HG03280 (cell line): ENCODE measurements at regions not wholly inside any gene's neighbourhood (a gene's known extent, or its start where the extent isn't known, plus 50 kb on each side); places are given as distances from the start of the nearest gene placed in this dataset.

Source experiments
- ATAC-seq: cut with Tn5 transposase; IDR thresholded peaks from one replicate; pipeline ENCODE4 v1.9.1; 2021; ENCODE audit warnings: mild to moderate bottlenecking, moderate library complexity; ENCODE audit not compliant: unreplicated experiment

DNA sequence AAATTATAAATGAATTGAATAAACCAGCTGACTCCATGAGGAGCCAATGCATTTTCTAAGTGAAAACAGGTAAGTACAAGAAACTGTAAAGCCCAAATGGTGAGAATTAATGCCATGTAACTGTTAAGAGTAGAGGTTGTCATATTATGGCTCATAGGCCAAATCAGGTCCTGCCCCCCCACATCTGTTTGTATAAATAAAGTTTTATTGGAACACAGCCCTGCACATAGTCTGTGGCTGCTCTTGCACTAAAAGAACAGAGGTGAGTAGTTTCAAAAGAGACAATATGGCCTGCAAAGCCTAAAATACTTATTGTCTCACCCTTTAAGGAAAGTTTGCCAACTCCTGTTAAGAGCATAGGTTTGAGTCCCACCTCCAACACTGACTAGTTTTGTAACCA is 140.5 kb upstream of the SRRM4 start:
- ATAC-seq, result no peak

DNA sequence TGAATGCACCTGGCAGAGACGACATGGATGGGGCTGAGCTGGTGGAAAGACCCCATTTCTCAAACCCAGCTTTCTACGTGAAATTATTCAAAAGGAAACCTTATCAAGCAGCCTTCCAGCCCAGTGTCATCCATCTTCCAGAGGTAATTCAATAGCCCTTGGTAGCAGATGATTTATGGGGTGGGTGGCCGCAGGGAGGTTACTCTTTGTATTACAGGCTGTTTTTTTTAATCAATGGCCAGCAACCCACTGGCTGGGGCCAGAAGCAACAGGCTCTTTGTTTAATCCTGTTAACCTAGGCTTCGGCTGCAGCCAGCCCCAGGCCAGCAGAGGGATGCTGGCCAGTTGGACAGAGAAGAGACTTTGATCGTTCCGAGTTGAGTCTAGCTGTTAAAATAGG is 139.8 kb upstream of the SRRM4 start:
- no peak for ATAC-seq

DNA sequence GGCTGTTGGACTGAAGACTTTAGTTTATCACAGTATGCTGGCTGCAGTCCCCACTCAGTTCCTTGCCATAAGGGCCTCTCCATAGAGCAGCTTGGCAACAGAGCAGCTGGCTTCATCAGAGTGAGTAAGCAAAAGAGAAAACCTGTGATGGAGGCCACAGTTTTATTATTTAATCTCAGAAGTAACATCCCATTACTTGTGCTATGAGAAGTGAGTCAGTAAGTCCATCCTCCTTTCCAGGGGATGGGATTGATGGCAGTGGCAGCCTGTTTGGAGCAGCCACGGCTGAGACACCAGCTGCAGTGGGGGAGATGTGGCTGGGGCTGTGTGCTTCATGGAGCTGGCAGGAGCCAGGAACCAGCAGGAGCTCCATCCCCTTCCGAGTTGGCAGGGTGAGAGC is 138.5 kb upstream of the SRRM4 start:
- ATAC-seq, result no peak

DNA sequence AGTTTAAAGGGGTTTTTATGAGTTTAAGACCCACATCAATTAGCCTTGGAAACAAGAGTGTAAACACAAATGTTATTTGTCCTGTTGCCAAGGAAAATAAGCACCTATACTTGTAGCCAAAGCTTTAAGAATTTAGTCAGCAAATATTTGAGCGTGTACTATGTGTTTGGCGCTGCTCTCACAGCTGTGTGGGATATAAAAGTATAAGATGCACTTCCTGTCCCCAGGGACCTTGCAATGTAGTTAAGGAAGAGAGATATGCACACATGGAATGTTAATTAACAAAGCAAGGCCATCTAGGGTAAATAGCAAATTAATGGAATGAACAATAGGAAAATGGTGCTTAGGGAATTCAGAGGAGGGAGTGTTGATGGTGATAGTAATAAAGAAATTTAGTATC is 134.9 kb upstream of the SRRM4 start:
- no peak for ATAC-seq

DNA sequence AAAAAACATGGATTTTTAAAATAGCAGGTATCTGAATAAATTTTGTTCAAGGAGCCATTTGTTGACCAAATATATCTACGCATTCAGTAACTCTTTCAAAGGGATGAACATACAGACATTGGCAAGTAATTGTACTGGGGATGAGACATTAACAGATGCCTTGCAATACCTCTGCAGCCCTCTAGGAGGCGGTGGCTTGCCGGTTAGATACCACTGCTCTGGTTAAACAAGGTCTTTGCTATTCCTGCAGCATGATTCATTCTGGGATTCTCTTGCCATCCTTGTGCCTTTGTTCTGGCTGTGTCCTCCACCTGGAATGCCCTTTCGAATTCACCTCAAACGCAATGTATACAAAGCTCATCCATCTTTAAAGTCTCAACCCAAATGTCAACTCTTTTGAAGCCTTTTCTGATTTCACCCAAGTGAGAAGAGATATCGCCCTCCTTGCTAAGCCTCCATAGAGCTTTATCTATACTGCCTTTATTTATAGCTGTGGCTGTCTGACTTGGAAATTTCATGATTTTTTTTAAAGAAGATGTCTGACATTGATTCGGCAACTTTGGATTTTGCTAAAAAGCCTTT is 131.0 kb upstream of the SRRM4 start:
- ATAC-seq, result no peak

DNA sequence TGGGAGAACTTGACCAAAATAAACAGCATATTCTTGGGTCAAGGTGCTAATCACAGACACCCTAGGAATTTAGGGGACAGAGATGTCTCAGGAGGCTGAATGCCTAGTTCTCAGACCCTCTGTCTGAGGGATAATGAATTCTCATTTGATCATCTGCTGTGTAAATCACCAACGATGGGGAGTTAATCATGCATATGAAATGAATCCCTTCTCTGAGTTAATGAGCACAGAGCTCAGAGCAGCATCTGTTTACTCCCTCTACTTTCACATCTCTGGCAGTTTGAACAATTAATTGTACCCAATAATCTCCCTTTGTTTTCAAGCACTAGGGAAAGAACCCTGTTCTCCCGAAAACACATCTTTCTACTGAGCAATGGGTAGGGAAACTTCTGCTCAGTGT is 129.4 kb upstream of the SRRM4 start:
- ATAC-seq, result no peak

DNA sequence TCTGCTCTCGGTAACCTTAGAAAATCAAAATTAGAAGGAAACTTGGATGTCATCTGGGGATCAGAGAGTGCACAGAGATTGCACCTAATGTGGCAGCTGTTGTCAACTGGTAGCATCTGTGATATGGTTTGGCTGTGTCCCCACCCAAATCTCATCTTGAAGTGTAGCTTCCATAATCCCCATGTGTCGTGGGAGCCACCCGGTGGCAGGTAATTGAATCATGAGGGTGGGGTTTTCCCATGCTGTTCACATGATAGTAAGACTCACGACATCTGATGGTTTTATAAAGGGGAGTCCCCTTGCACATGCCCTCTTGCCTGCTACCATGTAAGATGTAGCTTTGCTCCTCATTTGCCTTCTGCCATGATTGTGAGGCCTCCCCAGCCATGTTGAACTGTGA is 127.7 kb upstream of the SRRM4 start:
- no peak for ATAC-seq

DNA sequence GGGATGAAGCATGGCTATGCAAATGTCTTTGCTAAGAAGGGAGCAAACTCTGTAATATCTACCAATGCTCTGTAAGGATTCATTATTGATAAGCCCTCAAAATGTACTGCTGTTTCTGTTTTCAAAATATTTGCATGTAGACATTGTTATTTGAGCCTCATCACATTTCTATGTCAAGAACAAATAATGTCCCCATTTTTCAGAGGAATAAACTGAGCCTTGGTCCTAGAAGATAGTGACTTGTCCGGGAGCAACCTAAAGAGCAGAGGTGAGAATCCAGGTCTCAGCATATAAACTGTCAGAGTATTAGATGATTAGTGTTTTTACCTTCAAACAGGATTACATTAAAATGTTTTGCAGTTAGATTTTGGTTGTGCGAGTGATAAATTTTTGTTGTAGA is 125.5 kb upstream of the SRRM4 start:
- no peak for ATAC-seq

DNA sequence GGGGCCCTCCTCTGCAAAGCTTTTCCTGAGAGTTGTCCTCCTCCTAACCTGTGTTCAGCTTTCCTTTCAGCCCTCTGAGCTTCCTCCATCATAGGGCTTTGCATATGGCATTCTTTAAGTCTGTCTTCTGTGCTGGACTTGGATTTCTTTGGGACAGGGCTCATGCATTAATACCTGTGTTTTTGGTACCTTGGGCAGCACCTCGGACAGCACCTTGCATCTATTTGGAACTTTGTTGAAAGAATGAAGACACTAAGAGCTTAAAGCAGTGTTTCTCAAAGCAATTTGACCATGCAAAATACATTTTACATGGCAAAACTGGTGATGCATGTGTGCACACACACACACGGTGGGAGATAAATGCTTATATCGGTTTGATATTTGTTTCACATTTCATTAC is 115.0 kb upstream of the SRRM4 start:
- no peak for ATAC-seq

DNA sequence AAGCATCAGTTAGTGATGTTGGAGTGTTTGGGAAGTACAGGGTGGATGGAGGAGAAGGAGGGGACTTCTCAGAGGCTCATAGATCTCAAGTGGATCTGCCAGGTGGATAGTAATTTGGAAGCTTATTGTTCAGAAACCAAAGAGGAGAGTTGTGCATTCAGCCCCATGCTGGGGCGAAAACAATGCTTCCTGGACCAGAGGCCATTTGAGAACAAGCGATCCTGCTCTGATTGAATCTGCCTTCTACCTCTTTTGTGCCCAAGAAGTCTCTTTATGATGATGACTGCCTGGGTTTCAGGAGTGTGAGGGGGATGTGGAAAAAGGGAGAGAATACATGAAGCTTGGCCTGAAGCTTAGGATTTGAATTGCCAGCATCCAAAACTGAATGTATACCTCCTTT is 110.8 kb upstream of the SRRM4 start:
- no peak for ATAC-seq

DNA sequence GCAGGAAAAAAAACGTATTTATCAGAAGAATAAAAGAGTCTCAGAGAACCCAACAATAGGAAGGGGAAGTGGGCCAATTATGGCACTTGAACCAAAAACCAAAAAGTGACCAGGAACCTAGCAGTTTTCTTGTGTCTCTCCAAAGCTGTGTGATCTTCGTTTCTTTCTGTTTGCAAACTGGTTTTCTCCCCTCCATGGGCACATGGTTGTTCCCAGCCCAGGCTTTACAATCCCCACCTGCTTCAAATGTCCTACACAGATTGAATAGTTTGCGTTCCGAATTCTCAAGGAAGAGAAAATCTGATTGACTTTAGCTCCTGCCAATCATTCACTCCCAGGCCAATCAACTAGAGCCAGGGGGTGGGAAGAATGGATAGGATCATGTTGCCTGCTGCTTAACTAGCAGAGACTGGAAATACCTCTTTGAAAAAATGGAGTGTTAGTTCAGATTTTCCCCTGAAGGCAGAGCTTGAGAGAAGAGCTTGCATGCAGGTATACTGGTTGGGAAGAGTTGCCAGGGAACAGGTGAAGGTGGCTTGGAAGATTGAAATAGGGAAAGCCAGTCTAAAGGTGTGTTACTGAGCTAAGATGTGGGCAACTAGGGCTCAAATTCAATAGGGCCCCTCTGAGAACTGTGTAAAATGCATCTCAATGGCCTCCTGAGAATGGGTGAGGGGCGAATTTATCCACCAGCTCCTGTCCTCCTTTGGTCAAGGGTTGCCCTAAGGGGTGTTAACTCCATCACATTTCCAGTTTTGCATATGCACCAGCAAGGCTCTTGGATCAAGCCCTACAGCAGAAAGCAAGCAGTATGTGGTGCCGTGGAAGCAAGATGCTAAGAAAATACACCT is 106.4 kb upstream of the SRRM4 start:
- no peak for ATAC-seq

DNA sequence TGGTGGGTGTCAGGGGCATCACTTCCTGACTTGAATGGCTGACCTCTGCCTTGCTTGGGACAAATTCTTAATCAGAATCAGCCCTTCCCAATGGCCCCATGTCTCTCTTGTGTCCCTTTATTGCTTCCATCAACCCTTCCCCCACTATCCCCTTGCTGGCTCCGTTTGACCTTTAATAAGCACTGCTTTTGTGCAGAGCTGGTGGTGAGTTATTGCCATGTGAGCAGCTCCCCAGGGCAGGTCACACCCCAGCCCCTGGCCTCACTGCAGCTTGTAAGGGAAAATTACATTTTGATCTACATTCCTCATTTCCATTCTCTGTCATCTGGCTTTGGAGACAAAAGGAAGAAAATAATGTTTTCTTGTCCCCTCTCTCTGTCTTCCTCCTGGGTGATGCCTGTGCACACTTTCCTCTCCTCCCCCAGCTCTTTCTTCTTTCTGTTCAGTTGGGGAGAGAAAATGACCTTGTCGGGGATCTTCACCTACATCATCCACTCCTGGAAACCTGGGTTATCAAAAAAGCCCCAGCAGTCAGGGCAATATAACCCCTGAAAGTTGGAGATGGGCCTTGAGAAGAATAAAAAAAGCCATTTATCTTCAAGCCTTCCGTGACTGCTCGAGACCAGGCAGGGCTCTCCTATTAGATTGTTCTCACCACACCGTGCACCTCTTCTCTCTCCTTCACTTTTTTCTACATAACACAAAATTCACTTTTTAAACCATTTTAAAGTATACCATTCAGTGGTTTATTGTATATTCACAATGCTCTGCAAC is 100.4 kb upstream of the SRRM4 start:
- ATAC-seq, result no peak

DNA sequence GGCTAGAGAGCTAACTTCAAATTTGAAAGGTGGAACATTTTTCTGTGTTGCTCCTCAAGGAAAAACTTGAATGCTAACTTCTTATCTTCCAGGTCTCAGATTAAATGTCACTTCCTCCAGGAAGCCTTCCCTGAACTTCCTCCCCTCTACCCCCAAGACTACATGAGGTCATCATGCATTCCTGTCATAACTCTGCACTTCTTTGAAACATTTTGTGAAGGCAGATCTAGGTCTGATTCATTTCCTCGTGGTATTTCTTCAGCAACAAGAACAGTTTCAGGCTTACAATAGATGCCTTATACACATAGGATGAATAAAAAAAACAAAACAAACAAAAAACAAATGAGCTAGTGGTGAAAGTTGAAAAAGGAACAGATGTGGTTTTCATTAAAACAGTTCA is 97.1 kb upstream of the SRRM4 start:
- ATAC-seq, result no peak

DNA sequence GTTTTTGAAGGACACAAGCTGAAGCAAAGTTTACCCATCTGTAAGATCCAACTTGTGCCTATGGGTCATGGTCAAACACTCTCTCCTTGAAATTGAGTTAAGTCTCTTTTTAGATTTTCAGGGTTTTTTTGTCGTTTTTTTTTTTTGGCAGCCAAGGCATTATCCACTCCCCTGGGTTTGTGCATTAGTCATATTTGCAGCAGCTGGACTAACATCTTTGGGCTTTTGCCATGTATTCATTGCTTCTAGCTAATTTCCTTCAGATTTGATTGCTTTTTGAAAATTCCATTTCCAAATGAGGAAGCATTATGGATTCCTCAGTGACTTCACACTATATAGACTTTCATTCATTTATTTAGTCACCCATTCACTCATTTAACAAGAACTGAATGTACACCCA is 80.3 kb upstream of the SRRM4 start:
- no peak for ATAC-seq

DNA sequence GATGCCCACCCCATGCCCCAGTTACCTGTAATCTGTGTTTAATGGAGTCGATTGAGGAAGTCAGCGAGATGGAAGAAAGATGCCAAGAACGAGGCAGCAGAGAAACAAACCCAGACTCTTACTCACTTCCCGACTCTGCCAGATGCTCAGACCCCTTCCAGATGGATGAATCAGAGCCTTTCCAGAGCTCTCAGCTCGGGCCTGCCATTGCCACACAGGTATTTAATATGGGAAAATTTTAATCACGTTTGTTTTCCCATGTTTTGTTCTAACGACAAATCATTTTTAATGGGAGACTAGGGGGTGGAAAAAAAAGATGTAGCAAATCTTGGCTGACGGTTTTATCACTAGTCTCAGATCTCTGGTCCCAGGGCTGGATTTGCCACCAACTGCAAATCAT is 72.5 kb upstream of the SRRM4 start:
- ATAC-seq, result no peak

DNA sequence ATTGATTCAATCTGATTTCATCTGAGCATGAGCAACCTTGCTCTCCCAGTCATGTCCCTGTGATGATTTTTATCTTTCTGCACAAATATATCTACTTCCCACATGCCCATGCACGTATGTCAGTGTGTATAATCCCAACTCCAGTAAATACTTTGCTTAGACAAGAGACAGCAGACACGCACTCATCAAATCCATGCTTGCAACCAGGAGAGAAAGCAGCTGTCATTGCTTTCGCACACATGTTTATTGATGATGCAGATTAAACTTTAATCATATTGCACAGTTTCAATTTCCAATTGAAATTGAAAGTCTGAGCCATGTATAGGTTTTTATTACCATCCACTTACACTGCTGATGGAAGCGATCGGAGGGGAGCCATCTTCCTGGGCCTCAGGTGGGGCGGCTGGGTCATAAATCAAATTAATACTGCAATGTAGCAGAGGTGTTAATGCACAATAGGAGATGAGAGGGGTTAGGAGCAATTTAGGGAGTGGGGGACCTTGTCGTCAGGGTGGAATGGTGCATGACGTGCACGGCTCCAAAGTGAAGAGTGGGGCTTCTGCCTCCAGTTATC is 68.6 kb upstream of the SRRM4 start:
- no peak for ATAC-seq

DNA sequence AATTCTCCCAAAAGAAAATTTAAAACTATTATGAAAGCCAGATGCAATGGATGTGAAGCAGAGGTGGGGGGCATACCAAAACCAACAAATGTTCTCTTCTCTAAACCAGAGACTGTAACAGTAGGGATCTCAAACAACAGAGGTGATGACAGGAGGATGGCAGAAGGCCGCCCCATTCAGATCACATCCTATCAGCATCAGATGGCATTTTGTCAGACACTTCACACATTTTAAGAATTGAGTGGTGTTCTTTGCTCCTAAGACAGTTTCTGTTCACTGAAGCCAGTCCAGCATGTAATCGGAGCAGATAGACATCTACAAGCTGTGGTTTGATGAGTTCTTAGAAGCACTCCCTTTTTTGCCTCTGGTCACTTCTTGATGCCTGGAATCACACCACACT is 59.6 kb upstream of the SRRM4 start:
- no peak for ATAC-seq

DNA sequence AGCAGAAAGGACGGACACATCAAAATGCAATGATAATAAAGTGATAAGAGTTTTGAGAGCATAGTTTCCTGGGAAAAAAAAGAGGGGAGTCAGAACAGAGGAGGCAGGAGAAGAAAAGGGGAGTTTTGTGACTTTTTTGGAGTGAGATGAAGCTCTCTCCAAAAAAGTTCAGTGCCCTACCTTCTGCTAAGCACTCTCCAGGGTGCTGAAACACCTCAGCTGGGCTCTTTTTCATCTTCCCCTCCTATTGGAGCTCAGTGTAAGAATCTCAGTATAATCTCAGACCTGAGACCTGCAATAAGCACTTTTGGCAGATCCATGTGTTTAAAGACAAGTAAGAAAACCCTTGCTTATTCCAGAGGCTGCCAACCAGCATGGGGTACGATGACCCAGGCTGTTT is 58.9 kb upstream of the SRRM4 start:
- ATAC-seq, result no peak

DNA sequence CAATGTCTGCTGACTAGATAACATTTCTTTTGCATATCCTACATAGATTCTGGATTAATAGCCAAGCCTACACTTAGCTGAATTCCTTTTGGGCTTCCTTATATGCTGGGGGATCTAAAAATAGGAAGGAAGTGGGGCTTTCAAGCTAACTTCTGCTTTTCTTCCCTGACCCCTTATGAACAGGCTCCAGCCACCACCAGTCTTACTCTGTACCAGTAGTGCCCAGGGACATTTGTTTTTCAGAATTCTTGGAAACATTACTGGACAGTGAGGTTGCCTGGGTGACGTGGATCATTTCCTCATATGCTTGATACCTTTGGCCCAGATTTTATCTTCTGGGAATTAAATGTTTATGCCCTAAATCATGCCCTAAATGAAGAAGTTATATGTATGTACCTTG is 55.9 kb upstream of the SRRM4 start:
- no peak for ATAC-seq

DNA sequence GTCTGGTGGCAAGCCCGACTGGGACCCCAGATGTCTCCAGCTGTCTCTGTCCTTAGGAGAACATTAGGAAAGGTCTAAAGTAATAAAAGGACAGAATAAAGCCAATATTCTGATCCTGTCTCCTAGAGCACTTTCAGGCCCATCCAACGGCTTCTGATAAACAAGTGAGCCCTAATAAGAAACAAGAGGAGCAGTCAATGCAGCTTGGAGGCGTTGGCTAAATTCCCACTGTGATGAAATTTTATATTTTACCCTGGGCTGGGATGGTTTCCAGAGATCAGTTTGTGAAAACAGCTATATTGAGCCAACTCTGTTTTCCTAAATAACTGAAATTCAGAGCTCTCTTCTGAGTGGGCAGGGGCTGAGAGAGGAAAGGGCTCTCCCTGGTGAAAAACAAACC is 55.5 kb upstream of the SRRM4 start:
- no peak for ATAC-seq
